HG03442 (cell line): ENCODE measurements at regions not wholly inside any gene's neighbourhood (a gene's known extent, or its start where the extent isn't known, plus 50 kb on each side); places are given as distances from the start of the nearest gene placed in this dataset.

Source experiments
- ATAC-seq: cut with Tn5 transposase; IDR thresholded peaks from one replicate; pipeline ENCODE4 v1.9.1; 2021; ENCODE audit warnings: mild to moderate bottlenecking, moderate library complexity; ENCODE audit not compliant: unreplicated experiment

DNA sequence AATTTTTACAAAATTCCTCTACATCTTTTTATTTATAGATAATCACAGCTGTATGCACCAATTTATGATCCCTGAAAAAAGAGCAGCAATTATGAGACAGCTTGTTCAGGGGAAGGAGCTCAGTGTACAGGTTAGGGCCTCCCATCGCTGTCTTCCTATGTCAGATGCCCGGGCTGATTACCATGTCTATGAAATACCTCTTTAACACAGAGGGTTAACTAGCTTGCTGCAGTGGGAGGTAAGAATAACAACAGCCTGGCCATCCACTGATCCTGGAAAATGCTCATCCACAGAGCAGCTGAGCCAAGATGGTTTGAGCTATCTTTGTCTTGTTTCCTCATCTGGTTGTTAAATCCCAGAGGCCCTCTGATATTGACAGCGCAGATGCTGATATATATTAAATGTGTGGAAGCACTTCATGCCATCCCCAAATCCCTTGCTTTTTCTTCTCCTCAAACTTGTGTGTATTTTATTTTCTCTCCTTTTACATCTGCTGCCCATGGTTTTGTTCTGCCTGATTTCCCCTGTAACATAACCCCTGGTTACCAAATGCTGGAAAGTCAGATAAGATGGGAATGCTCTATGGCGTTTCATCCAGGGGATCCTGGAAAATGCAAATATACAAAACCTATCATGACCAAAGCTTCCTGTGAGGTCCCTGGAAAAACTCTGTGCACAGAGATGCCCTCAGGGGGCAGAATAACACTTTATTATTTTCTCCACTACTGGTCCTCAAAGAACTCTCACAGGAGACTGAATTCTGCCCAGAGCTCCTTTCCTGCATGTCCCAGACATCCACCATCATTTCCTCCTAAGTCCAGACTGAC, 85.8 kb upstream of the PUDP start:
- no peak for ATAC-seq

DNA sequence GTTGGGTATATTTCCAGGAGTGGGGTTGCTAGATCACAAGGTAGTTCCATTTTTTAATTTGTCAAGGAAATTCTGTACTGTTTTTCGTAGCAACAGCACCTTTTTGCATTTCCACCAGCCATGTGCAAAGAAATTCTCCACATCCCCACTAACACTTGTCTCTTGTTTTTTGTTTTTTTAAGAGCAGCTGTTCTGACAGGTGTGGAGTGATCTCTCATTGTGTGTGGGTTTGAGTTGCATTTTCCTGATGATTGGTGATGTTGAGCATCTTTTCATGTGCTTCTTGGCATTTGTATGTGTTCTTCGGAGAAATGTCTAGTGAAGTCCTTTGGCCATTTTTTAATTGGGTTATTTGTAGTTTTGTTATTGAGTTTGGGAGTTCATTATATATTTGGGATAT, 80.3 kb upstream of the PUDP start:
- ATAC-seq: no peak

DNA sequence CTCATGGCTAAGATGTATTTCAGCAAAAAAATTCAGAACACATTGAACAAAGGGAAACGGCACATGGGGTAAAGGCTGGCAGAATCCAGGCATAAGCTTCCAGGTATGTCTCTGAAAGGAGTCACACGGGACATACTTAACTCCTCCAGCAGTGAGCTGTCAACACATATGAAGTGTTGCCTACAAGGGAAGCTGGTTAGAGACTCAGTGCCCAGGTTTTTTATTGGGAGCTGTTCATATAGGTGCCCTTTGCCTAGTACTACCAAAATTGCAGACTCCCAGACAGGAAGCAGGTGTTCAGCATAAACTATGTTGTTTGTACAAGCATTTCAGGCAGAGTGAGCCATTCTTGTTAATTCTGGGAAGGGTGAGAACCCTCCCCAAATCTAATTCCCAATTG, 77.4 kb upstream of the PUDP start:
- ATAC-seq: no peak

DNA sequence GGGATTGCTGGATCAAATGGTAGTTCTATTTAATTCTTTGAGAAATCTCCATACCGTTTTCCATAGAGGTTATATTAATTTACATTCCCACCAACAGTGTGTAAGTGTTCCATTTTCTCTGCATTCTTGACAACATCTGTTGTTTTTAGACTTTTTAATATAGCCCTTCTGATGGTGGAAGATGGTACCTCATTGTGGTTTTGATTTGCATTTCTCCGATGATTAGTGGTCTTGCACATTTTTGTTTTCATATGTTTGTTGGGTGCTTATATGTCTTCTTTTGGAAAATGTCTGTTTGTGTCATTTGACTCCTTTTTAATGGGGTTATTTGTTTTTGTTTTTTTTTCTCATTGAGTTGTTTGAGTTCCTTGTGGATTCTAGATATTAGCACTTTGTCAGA, 75.3 kb upstream of the PUDP start:
- no peak for ATAC-seq

DNA sequence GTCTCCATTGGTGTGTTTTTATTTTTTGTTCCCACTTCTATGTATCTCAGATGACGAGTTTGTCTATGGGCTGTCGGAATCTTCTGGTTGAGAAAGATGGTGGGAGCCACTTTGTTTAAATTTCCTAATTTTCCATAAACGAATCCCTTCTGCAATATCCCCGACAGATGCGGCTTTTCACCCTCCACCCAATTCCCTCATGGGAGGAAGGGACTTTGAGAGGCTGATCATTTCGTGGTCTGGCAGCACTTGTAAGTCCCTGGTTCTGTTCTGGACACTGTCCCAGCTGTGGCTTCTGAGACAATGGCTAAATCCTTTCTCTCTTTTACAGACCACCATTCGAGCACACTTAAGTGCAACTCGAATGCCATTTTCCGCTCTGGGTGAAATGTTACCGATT, 72.2 kb upstream of the PUDP start:
- ATAC-seq: no peak

DNA sequence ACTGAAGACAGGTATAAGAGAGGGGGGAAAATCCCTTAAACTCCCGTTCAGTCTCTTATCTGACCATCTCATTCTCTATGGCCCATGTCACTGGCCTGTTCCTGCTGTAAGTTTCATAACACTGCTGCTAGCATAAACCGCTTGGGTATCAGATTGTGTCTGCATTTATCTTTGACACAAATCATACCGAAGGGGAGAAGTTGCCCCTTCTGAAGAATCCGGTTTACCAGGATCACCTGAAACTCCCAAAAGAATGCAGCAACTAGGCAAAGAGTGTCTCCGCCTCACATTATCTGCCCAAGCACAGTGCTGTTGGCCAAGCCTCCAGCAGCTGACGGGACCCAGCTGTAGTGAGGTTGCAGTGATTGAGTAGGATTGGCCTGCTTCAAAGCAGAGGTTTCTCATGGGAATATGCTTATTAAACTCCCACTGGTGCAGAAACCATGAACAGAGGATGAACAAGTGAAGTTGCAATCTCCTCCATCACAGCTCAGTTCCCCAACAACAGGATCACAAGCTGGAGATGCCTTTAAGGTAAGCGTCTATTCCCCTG, 71.3 kb upstream of the PUDP start:
- ATAC-seq: no peak

DNA sequence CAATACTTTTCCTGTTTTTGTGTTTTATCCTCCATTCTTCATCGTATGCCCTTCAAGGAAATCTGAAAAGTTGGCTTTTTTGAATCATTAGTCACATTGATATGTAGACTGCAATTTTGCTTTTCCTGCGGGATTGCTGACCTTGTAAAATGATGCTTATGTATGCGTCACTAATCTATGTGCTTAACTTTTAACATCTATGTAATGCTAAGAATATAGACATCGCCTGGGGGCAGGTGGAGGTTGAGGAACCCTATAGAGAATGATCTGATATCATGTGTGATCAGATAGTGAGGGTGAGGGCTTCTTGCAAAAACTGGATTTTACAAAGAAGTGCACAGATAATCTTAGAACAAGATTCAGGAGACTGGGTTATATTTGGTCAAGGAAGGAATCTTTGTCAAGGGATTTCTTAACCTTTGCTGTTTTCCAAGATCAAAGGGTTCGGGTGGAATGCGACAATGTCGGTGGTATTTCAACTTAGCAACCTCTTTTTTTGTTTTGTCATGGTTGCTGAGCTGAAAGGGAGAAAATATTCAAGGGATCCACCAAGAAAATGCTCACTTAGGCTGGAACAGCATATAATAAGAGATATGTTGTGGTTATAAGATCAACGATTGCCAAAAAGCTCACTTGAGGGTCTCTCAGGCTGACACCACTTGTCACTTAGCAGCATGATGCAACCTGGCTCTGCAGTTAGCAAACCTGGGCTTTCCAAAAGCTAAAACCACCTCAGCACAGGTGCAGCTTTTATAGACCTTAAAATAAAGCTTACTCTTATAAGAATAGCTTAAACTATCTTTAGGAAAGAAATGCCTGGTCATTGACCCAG, 70.6 kb upstream of the PUDP start:
- no peak for ATAC-seq

DNA sequence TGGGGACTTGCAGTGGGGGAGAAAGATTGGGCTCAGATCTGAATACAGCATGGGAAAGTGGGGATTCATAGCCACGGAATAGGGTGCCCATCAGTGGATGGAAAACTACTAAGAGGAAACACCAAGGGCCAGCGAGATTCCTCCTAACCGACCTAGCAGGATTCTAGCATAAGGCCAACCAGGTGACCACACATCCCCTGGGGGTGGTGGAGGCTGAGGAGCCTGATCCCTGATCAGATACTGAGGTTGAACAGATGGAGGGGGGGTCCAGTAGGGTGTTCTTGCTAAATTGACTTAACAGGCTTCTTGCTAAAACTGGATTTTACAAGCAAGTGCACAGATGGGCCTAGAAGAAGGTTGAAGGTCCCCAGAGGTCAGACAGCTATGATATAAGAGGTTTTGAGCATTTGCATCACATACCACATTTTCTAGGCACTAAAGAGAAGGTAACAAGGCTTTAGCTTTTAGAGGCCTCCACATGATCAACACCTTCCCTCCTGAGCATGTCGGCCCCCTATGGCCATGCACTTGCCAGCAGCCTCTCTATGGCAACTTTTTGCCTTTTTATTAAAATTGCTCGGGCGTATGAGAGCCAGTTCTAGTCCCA, 69.1 kb upstream of the PUDP start:
- no peak for ATAC-seq

DNA sequence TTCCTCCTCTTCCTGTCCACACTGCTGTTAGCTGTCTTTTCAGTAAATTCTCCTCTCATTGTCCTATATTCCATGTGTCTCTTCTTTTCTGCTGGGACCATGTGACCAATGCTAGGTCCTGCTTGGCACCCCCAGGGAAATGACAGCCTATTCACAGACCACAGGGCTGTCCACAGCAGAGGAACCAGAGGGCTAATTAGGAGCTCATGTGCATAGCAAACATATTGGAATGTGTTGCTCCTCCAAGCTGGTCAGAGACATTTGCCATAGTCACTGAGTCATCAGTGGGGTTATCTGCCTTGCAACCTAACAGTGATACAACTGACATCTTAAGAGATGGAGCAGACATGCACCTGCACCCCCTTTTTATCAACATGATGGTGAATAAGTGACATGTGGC, 67.9 kb upstream of the PUDP start:
- no peak for ATAC-seq

DNA sequence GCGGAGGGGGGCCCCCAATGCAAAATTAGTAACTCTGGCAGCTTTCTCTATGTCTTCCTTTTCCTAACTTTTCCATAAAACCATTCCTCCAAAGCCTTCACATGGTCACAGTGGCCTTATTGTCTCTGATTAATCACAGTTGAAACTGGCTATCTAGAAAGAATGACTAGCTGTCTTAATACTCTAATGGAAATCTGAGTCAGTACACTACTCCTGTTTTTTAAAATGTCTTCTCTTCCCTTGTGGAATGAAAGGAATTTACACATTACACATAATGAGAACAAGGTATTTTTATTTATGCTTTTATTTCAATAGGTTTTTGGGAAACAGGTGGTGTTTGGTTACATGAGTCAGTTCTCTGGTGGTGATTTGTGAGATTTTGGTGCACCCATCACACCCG, 66.3 kb upstream of the PUDP start:
- ATAC-seq: no peak

DNA sequence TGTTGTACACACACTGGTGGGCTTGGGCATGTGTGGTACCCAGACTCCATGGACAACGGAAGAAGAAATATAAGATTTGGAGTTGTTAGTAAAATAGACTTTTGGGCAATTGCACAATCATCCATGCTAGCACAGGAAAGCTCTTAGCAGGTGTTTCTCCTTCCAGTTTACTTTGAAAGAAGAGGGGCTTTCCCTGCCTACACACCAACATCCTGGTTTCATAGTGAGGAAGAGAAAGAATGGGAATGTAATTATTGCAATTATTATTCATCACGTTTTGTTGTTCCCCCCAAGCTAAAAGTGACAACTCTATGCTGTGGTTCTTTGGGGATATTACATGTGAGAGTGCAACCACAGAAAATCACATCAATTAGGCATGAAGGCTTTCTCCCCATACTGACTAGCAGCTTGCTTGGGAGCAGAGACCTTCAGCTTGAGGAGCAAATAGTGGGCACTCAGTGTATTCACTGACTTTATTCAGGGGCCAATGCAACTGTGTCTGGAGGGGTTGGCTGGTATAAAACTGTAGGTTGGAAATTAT, 57.2 kb upstream of the PUDP start:
- ATAC-seq: no peak

DNA sequence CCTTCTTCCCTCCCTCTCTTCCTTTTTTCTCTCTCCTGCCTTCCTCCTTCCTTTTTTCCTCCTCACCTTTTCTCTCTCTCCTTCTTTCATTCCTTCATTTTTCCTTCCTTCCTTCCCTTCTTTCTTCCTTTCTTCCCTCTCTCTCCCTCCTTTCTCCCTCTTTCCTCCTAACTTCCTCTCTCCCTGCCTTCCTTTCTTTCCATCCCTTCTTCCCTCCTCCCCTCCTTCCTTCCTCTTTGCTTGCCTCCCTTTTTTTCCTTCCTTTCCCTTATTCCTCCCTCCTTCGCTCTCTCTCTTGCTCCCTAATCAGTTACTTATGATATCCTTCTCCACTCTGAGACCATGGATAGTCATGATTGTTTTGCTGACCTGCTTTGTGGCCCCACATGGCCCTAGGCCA, 56.7 kb upstream of the PUDP start:
- ATAC-seq: no peak

DNA sequence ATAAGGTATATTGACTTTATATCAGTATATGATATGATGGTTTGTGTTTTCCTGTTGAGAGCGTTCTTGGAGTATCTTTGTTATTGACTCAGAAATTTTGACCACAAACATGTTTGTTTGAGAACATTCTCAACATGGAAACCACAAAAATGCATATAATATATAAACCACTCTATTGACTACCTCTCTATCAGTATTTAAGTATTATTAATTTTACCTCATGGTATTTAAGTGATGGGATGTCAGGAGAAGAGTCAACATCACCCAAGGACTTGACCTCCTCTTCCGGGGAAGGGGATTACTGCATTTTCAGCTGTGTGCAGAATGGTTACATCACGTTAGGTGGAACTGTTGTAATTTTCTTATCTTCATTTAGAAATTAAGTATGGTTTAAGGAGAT, 54.3 kb upstream of the PUDP start:
- ATAC-seq: no peak

DNA sequence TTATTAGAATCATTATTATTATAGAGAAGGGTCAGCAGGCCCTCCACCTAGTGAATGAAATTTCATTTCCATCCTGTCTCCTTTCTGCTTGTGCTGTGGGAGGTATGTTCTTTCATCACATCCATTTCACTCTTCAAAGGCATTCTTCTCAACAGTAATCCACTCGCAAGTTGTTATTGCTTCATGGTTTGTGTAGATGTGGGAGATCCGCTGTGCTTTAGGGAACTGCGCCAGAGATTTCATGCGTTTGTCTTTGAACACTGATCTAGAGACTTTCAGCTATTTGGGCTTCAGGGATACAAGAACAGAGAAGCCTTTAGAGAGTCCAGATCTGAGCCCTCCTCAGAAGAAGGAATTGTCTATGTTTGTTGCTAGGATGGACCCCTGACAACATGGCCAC, 53.5 kb upstream of the PUDP start:
- ATAC-seq: no peak

DNA sequence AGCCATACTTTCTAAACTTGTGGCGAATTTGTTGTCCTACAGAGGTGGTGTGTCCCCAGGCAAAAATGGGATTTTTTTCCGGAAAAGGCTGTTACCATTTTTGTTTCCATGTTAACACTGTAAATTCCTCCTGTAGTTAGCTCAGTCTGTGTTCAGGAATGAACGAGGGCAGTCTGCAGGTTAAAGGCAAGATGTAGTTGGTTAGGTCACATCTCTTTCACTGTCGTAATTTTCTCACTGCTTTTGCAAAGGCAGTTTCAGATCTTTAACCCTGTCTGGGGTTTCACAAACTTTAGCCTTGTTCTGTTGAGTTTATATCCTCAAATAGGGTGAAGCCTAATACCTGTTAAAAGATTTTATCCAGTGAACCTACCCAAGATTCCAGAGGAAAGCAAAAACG, 50.5 kb upstream of the PUDP start:
- no peak for ATAC-seq
